ENCODE measurements at regions not wholly inside any gene's neighbourhood (a gene's known extent, or its start where the extent isn't known, plus 50 kb on each side); places are given as distances from the start of the nearest gene placed in this dataset.
A peak's percentile ranks its signal among the peaks of the same experiment; 100 is the strongest.
"Not testable (repeated sequence)": the region's sequence is repeated elsewhere in the genome, so short reads cannot be mapped to it uniquely, and the experiment has no call there.

GRCh38 chrX:80508083-80508482 is 87.8 kb downstream of the TENT5D start:
- H3K4me3 ChIP-seq (ENCODE audit: low read depth, low read length); H3K4me1 Mint-ChIP-seq; DNase-seq; H3K27me3 ChIP-seq (ENCODE audit: control insufficient read depth, insufficient read depth, low read length); H3K27ac Mint-ChIP-seq; H3K4me3 Mint-ChIP-seq; H3K9me3 Mint-ChIP-seq; H3K27me3 Mint-ChIP-seq; H3K27ac ChIP-seq (ENCODE audit: insufficient read depth, low read length, poor library complexity, severe bottlenecking); H3K9me3 ChIP-seq (ENCODE audit: control insufficient read depth in 2 of 2, low read length in 2 of 2); H3K4me1 ChIP-seq (ENCODE audit: control insufficient read depth, insufficient read depth, low read length, poor library complexity, severe bottlenecking); ATAC-seq (ENCODE audit: low read depth in 2 of 2); H3K36me3 ChIP-seq (ENCODE audit: control insufficient read depth, insufficient read depth, low read length); H3K36me3 Mint-ChIP-seq: not testable (repeated sequence)

- H3K27ac Mint-ChIP-seq: peak overlapping the region in 1 of 3 donors; percentile 26
These were observed 91.9 kb downstream of the TENT5D start for GRCh38 chrX:80511969-80512760.

GRCh38 chrX:80512924-80513323 is 92.7 kb downstream of the TENT5D start:
- Mint-ChIP-seq H3K4me1 (peaks cover 0 to 3% (median 0%) of the 10 kb centered on the region in 4 donors), H3K4me3 (no peak overlapping the region), H3K27ac (no peak overlapping the region), H3K36me3 (no peaks in the 10 kb centered on the region), H3K27me3 (no peaks in the 10 kb centered on the region), H3K9me3 (peaks cover 0 to 2% (median 0%) of the 10 kb centered on the region in 7 donors)
- Histone ChIP-seq H3K27me3 (ENCODE audit: control insufficient read depth, insufficient read depth, low read length) (no peaks in the 10 kb centered on the region), H3K4me3 (ENCODE audit: low read depth, low read length) (no peak overlapping the region), H3K27ac (ENCODE audit: insufficient read depth, low read length, poor library complexity, severe bottlenecking) (no peak overlapping the region), H3K9me3 (ENCODE audit: control insufficient read depth in 2 of 2, low read length in 2 of 2) (no peaks in the 10 kb centered on the region), H3K36me3 (ENCODE audit: control insufficient read depth, insufficient read depth, low read length) (no peaks in the 10 kb centered on the region), H3K4me1 (ENCODE audit: control insufficient read depth, insufficient read depth, low read length, poor library complexity, severe bottlenecking) (no peaks in the 10 kb centered on the region)
- no peak for ATAC-seq (ENCODE audit: low read depth in 2 of 2)
- DNase-seq: no peak

More at GRCh38 chrX:80511969-80512760, 91.9 kb downstream of the TENT5D start:
- Histone ChIP-seq H3K27me3 (ENCODE audit: control insufficient read depth, insufficient read depth, low read length) (no peaks in the 10 kb centered on the region), H3K9me3 (ENCODE audit: control insufficient read depth in 2 of 2, low read length in 2 of 2) (no peaks in the 10 kb centered on the region), H3K27ac (ENCODE audit: insufficient read depth, low read length, poor library complexity, severe bottlenecking) (no peak overlapping the region), H3K4me1 (ENCODE audit: control insufficient read depth, insufficient read depth, low read length, poor library complexity, severe bottlenecking) (no peaks in the 10 kb centered on the region), H3K4me3 (ENCODE audit: low read depth, low read length) (no peak overlapping the region), H3K36me3 (ENCODE audit: control insufficient read depth, insufficient read depth, low read length) (no peaks in the 10 kb centered on the region)
- DNase-seq (no peak), ATAC-seq (ENCODE audit: low read depth in 2 of 2) (no peak)
- Mint-ChIP-seq H3K36me3 (no peaks in the 10 kb centered on the region), H3K27me3 (no peaks in the 10 kb centered on the region), H3K9me3 (peaks cover 0 to 2% (median 0%) of the 10 kb centered on the region in 7 donors), H3K4me1 (peaks cover 0 to 3% (median 0%) of the 10 kb centered on the region in 4 donors), H3K4me3 (no peak overlapping the region)

DNA sequence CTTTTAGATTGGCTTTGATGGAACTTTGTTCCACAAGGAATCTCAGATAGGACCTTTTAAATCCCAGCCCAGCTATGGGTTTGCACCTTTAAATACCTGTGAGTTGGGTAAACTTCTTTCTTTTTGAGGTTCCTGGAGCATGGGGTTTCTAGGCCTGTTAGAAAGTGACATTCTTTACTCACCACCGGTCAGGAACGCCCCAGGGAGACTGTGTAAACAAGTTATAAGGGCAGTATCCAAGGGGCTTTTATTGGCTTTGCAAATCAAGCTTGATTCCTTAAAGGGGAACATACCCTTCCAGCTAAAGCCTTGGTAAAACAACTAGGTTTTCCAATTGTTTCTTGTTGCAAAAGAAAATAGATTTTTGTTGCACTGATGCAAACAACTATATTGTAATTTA is 93.4 kb downstream of the TENT5D start:
- H3K4me1 ChIP-seq (ENCODE audit: control insufficient read depth, insufficient read depth, low read length, poor library complexity, severe bottlenecking): no peaks in the 10 kb centered on the region
- H3K27ac ChIP-seq (ENCODE audit: insufficient read depth, low read length, poor library complexity, severe bottlenecking): no peak overlapping the region
- DNase-seq: no peak
- H3K36me3 ChIP-seq (ENCODE audit: control insufficient read depth, insufficient read depth, low read length): no peaks in the 10 kb centered on the region
- peaks cover 0 to 2% (median 0%) of the 10 kb centered on the region in 7 donors for H3K9me3 Mint-ChIP-seq
- no peaks in the 10 kb centered on the region for H3K36me3 Mint-ChIP-seq
- ATAC-seq (ENCODE audit: low read depth in 2 of 2): no peak
- H3K4me3 Mint-ChIP-seq: no peak overlapping the region
- H3K9me3 ChIP-seq (ENCODE audit: control insufficient read depth in 2 of 2, low read length in 2 of 2): no peaks in the 10 kb centered on the region
- no peaks in the 10 kb centered on the region for H3K27me3 ChIP-seq (ENCODE audit: control insufficient read depth, insufficient read depth, low read length)
- no peaks in the 10 kb centered on the region for H3K27me3 Mint-ChIP-seq
- no peak overlapping the region for H3K4me3 ChIP-seq (ENCODE audit: low read depth, low read length)
- no peak overlapping the region for H3K27ac Mint-ChIP-seq
- peaks cover 0 to 3% (median 0%) of the 10 kb centered on the region in 4 donors for H3K4me1 Mint-ChIP-seq

DNA sequence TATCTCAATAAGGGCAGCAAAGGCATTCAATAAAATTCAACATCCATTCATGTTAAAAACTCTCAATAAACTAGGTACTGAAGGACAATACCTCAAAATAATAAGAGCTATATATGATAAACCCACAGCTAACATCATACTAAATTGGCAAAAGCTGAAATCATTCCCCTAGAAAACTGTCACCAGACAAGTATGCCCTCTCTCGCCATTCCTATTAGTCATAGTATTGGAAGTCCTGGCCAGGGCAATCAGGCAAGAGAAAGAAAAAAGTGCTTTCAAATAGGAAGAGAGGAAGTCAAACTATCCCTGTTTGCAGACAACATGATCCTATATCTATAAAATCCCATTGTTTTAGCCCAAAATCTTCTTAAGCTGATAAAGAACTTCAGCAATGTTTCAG is 116.8 kb downstream of the TENT5D start:
- Mint-ChIP-seq H3K27ac (no peak overlapping the region), H3K36me3 (no peaks in the 10 kb centered on the region), H3K4me3 (no peak overlapping the region), H3K4me1 (no peaks in the 10 kb centered on the region), H3K27me3 (no peaks in the 10 kb centered on the region), H3K9me3 (peaks cover 0 to 1% (median 0%) of the 10 kb centered on the region in 7 donors)
- Histone ChIP-seq H3K4me1 (ENCODE audit: control insufficient read depth, insufficient read depth, low read length, poor library complexity, severe bottlenecking) (no peaks in the 10 kb centered on the region), H3K4me3 (ENCODE audit: low read depth, low read length) (no peak overlapping the region), H3K9me3 (ENCODE audit: control insufficient read depth in 2 of 2, low read length in 2 of 2) (no peaks in the 10 kb centered on the region), H3K36me3 (ENCODE audit: control insufficient read depth, insufficient read depth, low read length) (no peaks in the 10 kb centered on the region), H3K27me3 (ENCODE audit: control insufficient read depth, insufficient read depth, low read length) (no peaks in the 10 kb centered on the region), H3K27ac (ENCODE audit: insufficient read depth, low read length, poor library complexity, severe bottlenecking) (no peak overlapping the region)
- DNase-seq: no peak
- ATAC-seq (ENCODE audit: low read depth in 2 of 2): no peak

GRCh38 chrX:80550722-80551121 is 130.5 kb downstream of the TENT5D start:
- no peaks in the 10 kb centered on the region for H3K4me1 Mint-ChIP-seq
- H3K4me3 ChIP-seq (ENCODE audit: low read depth, low read length): no peak overlapping the region
- H3K9me3 ChIP-seq (ENCODE audit: control insufficient read depth in 2 of 2, low read length in 2 of 2): no peaks in the 10 kb centered on the region
- no peaks in the 10 kb centered on the region for H3K27me3 Mint-ChIP-seq
- DNase-seq (peak in 1 of 3 donors; percentile 1), ATAC-seq (ENCODE audit: low read depth in 2 of 2) (no peak)
- no peak overlapping the region for H3K4me3 Mint-ChIP-seq
- no peaks in the 10 kb centered on the region for H3K36me3 ChIP-seq (ENCODE audit: control insufficient read depth, insufficient read depth, low read length)
- H3K27ac Mint-ChIP-seq: no peak overlapping the region
- peaks cover 0 to 5% (median 0%) of the 10 kb centered on the region in 7 donors for H3K9me3 Mint-ChIP-seq
- no peaks in the 10 kb centered on the region for H3K4me1 ChIP-seq (ENCODE audit: control insufficient read depth, insufficient read depth, low read length, poor library complexity, severe bottlenecking)
- no peaks in the 10 kb centered on the region for H3K36me3 Mint-ChIP-seq
- H3K27ac ChIP-seq (ENCODE audit: insufficient read depth, low read length, poor library complexity, severe bottlenecking): no peak overlapping the region
- H3K27me3 ChIP-seq (ENCODE audit: control insufficient read depth, insufficient read depth, low read length): no peaks in the 10 kb centered on the region

DNA sequence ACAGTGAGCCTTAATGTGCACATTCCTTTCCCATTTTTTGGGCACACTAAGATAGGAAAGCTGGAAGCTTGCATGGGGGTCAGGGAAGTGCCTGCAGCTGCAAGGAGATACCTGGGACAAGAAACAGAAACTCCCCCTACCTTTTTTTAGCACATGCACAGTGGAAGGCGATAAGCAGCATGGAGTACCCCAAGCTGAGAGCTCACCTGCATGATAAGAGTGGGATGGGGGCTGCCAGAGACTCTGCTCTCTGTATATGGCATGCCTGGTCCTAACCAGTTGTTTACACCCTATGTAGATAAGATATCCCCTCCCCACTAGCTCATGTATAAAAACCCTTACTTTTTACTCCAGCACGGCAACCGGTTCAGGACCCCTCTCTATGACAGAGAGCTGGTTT is 135.9 kb downstream of the TENT5D start:
- DNase-seq: no peak
- no peak for ATAC-seq (ENCODE audit: low read depth in 2 of 2)
- Histone ChIP-seq H3K9me3 (ENCODE audit: control insufficient read depth in 2 of 2, low read length in 2 of 2) (peaks cover 0 to 2% of the 10 kb centered on the region in 2 experiments), H3K27me3 (ENCODE audit: control insufficient read depth, insufficient read depth, low read length) (no peaks in the 10 kb centered on the region), H3K4me3 (ENCODE audit: low read depth, low read length) (no peak overlapping the region), H3K4me1 (ENCODE audit: control insufficient read depth, insufficient read depth, low read length, poor library complexity, severe bottlenecking) (no peaks in the 10 kb centered on the region), H3K36me3 (ENCODE audit: control insufficient read depth, insufficient read depth, low read length) (no peaks in the 10 kb centered on the region), H3K27ac (ENCODE audit: insufficient read depth, low read length, poor library complexity, severe bottlenecking) (no peak overlapping the region)
- H3K27me3 Mint-ChIP-seq: no peaks in the 10 kb centered on the region
- peaks cover 0 to 12% (median 0%) of the 10 kb centered on the region in 7 donors for H3K9me3 Mint-ChIP-seq
- no peaks in the 10 kb centered on the region for H3K4me1 Mint-ChIP-seq
- no peaks in the 10 kb centered on the region for H3K36me3 Mint-ChIP-seq
- H3K4me3 Mint-ChIP-seq: no peak overlapping the region
- no peak overlapping the region for H3K27ac Mint-ChIP-seq

DNA sequence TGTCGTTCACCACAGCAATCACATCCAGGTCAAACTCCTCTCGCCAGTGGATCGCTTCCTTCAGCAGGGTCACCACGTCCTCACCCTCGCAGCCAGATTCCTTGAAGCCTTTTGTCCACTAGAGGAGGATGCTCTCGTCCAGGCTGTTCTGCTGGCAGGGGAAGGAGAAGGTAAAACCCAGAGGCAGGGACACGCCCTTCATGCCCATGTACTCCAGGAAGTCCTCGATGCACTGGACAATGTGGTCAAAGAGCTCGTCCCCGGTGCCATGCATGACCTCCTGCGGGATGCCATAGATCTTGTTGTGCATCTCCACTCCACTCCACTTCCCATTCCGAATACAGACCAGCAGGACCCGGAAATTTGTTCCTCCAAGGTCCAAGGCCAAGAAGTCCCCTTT is 152.4 kb downstream of the TENT5D start:
- ATAC-seq (ENCODE audit: low read depth in 2 of 2) (no peak), DNase-seq (no peak)
- H3K9me3 ChIP-seq (ENCODE audit: control insufficient read depth in 2 of 2, low read length in 2 of 2): no peaks in the 10 kb centered on the region
- H3K27ac Mint-ChIP-seq: no peak overlapping the region
- H3K27ac ChIP-seq (ENCODE audit: insufficient read depth, low read length, poor library complexity, severe bottlenecking): no peak overlapping the region
- H3K27me3 Mint-ChIP-seq: no peaks in the 10 kb centered on the region
- no peaks in the 10 kb centered on the region for H3K36me3 ChIP-seq (ENCODE audit: control insufficient read depth, insufficient read depth, low read length)
- no peaks in the 10 kb centered on the region for H3K4me1 Mint-ChIP-seq
- no peaks in the 10 kb centered on the region for H3K27me3 ChIP-seq (ENCODE audit: control insufficient read depth, insufficient read depth, low read length)
- H3K4me1 ChIP-seq (ENCODE audit: control insufficient read depth, insufficient read depth, low read length, poor library complexity, severe bottlenecking): no peaks in the 10 kb centered on the region
- no peak overlapping the region for H3K4me3 ChIP-seq (ENCODE audit: low read depth, low read length)
- peaks cover 0 to 4% (median 1%) of the 10 kb centered on the region in 7 donors for H3K9me3 Mint-ChIP-seq
- no peaks in the 10 kb centered on the region for H3K36me3 Mint-ChIP-seq
- H3K4me3 Mint-ChIP-seq: no peak overlapping the region

All from CD4-positive, CD25-positive, alpha-beta regulatory T cell (primary cell).